ENCODE measurements at regions not wholly inside any gene's neighbourhood (a gene's known extent, or its start where the extent isn't known, plus 50 kb on each side); places are given as distances from the start of the nearest gene placed in this dataset.

- TF ChIP-seq CTCF (IDR thresholded peaks at IDR 0.05; ENCODE audit: low read depth, low read length, missing input control): no peak
- TF ChIP-seq REST (IDR thresholded peaks at IDR 0.05): no peak
- no peak for TF ChIP-seq MAX (IDR thresholded peaks at IDR 0.05)
- no peak for TF ChIP-seq GABPA (IDR thresholded peaks at IDR 0.05 in 1 of 2, conservative IDR thresholded peaks at IDR 0.05 in 1 of 2)
- TF ChIP-seq ZBTB33 (IDR thresholded peaks at IDR 0.05): no peak
- no peak for TF ChIP-seq FOXA1 (IDR thresholded peaks at IDR 0.05)
- TF ChIP-seq HNF4G (IDR thresholded peaks at IDR 0.05): no peak
- no peak for TF ChIP-seq SP1 (IDR thresholded peaks at IDR 0.05)
- no peak for TF ChIP-seq RXRA (IDR thresholded peaks at IDR 0.05)
- TF ChIP-seq RAD21 (IDR thresholded peaks at IDR 0.05): no peak
Measured at GRCh38 chr1:201769966-201770365, 59.0 kb upstream of the IPO9 start.

Data from liver (tissue), 3 donors.